Keratinocyte (primary cell): ENCODE measurements at regions not wholly inside any gene's neighbourhood (a gene's known extent, or its start where the extent isn't known, plus 50 kb on each side); places are given as distances from the start of the nearest gene placed in this dataset.

Experiments
- DNase-seq: peaks from one replicate; pipeline ENCODE4 v3.0.0-alpha.2; 2011; ENCODE audit warnings: low read depth, missing footprints, low spot score
- FAIRE-seq: peaks from 2 replicates; lab custom pipeline; 2011; peaks lifted over from hg19 to GRCh38; lab: Jason Lieb, UNC
- H2AFZ ChIP-seq: 2 replicates; pipeline ENCODE4 v1.6.0; 2012; ENCODE audit warnings: low read length, control low read depth, inconsistent platforms; ENCODE audit not compliant: control insufficient read depth
- H3K27ac ChIP-seq: 2 replicates; pipeline ENCODE4 v1.5.1; 2011; ENCODE audit warnings: low read length; ENCODE audit not compliant: control insufficient read depth, insufficient read depth
- H3K27me3 ChIP-seq: 3 replicates; pipeline ENCODE4 v1.6.0; 2011; ENCODE audit warnings: low read length; ENCODE audit not compliant: control insufficient read depth, insufficient read depth; ENCODE audit errors: extremely low read depth
- H3K36me3 ChIP-seq, 2 experiments: 2 replicates in 1 of 2; 3 replicates in 1 of 2; pipeline ENCODE4 v1.5.1; 2011; ENCODE audit warnings: low read length in 2 of 2, mild to moderate bottlenecking in 1 of 2; ENCODE audit not compliant: control insufficient read depth in 2 of 2, insufficient read depth in 2 of 2; ENCODE audit errors: extremely low read depth in 1 of 2
- H3K4me1 ChIP-seq: 3 replicates; pipeline ENCODE4 v1.5.1; 2011; ENCODE audit warnings: low read length; ENCODE audit not compliant: control insufficient read depth, insufficient read depth; ENCODE audit errors: extremely low read depth
- H3K4me2 ChIP-seq: 3 replicates; pipeline ENCODE4 v1.6.0; 2011; ENCODE audit warnings: low read depth, low read length; ENCODE audit not compliant: control insufficient read depth, insufficient read depth; ENCODE audit errors: extremely low read depth
- H3K4me3 ChIP-seq, 3 experiments: fragments of 200-600 bp in 1 of 3; sonication (generic) in 1 of 3; 2 replicates in 2 of 3; 3 replicates in 1 of 3; pipeline ENCODE4 v1.5.1; 2011 to 2016; ENCODE audit warnings: low read length in 3 of 3, mild to moderate bottlenecking in 3 of 3, control low read depth in 2 of 3, inconsistent platforms in 1 of 3, low read depth in 1 of 3, mixed read lengths in 1 of 3, mixed run types in 1 of 3, moderate library complexity in 1 of 3; ENCODE audit not compliant: control insufficient read depth in 2 of 3, insufficient read depth in 2 of 3; ENCODE audit errors: extremely low read depth in 1 of 3
- H3K79me2 ChIP-seq: 2 replicates; pipeline ENCODE4 v1.6.0; 2012; ENCODE audit warnings: low read length; ENCODE audit not compliant: control insufficient read depth, insufficient read depth
- H3K9ac ChIP-seq: 3 replicates; pipeline ENCODE4 v1.6.0; 2011; ENCODE audit warnings: low read length; ENCODE audit not compliant: control insufficient read depth, insufficient read depth; ENCODE audit errors: extremely low read depth
- H3K9me1 ChIP-seq: 3 replicates; pipeline ENCODE4 v1.6.0; 2011; ENCODE audit warnings: low read length; ENCODE audit not compliant: control insufficient read depth, insufficient read depth; ENCODE audit errors: extremely low read depth
- H3K9me3 ChIP-seq: 2 replicates; pipeline ENCODE4 v1.5.1; 2012; ENCODE audit warnings: low read depth, low read length; ENCODE audit not compliant: control insufficient read depth
- H4K20me1 ChIP-seq: 3 replicates; pipeline ENCODE4 v1.6.0; 2011; ENCODE audit warnings: low read length; ENCODE audit not compliant: control insufficient read depth, insufficient read depth; ENCODE audit errors: extremely low read depth
- CTCF ChIP-seq, 3 experiments: IDR thresholded peaks in 1 of 3; conservative IDR thresholded peaks in 1 of 3; optimal IDR thresholded peaks in 1 of 3; 2 replicates in 2 of 3; 3 replicates in 1 of 3; pipeline versions ENCODE3 to v1.5.1; 2011; ENCODE audit warnings: low read length in 3 of 3, mild to moderate bottlenecking in 3 of 3, moderate library complexity in 2 of 3, control low read depth in 1 of 3, inconsistent platforms in 1 of 3; ENCODE audit not compliant: insufficient read depth in 2 of 3; ENCODE audit errors: extremely low read depth in 1 of 3
- EZH2 ChIP-seq: IDR thresholded peaks from one replicate; pipeline ENCODE4 v1.6.1; 2012; ENCODE audit warnings: inconsistent platforms, mild to moderate bottlenecking, low read length, moderate library complexity
- dilution Hi-C: fragments of 300-500 bp; cut with MboI; formaldehyde crosslinking; loops from one replicate; pipeline ENCODE4 v1.7.0; 2020; ENCODE audit warnings: low sequenced_read_pairs; ENCODE audit not compliant: extremely low pct_ligation_motif_present

GRCh38 chr14:66078006-66078405 is 408.2 kb upstream of the CCDC196 start:
- DNase-seq, result no peak
- H3K4me3 ChIP-seq, result no peak overlapping the region
- no peak overlapping the region for H3K9ac ChIP-seq
- H3K4me1 ChIP-seq, result no peaks in the 10 kb centered on the region
- H3K9me3 ChIP-seq, result no peaks in the 10 kb centered on the region
- TF ChIP-seq CTCF (optimal IDR thresholded peaks at IDR 0.05 in 1 of 3, IDR thresholded peaks at IDR 0.05 in 1 of 3, conservative IDR thresholded peaks at IDR 0.05 in 1 of 3; ENCODE audit: extremely low read depth in 1 of 3, insufficient read depth in 2 of 3, low read length in 3 of 3), result no peak
- no peak for TF ChIP-seq EZH2
- no peaks in the 10 kb centered on the region for H3K36me3 ChIP-seq
- no peaks in the 10 kb centered on the region for H3K9me1 ChIP-seq
- FAIRE-seq, result no peak
- no peak overlapping the region for H3K4me2 ChIP-seq
- no peaks in the 10 kb centered on the region for H3K79me2 ChIP-seq
- H2AFZ ChIP-seq, result no peak overlapping the region
- no peak overlapping the region for H3K27ac ChIP-seq
- dilution Hi-C loops, result no loop called here
- H4K20me1 ChIP-seq, result no peaks in the 10 kb centered on the region
- no peaks in the 10 kb centered on the region for H3K27me3 ChIP-seq

GRCh38 chr14:66081594-66082376 is 404.4 kb upstream of the CCDC196 start:
- Histone ChIP-seq H3K9me1 (no peaks in the 10 kb centered on the region), H3K4me3 (no peak overlapping the region), H3K4me1 (no peaks in the 10 kb centered on the region), H4K20me1 (no peaks in the 10 kb centered on the region), H3K27ac (no peak overlapping the region), H3K27me3 (no peaks in the 10 kb centered on the region), H3K9ac (no peak overlapping the region), H3K36me3 (no peaks in the 10 kb centered on the region), H3K9me3 (no peaks in the 10 kb centered on the region), H2AFZ (no peak overlapping the region), H3K4me2 (no peak overlapping the region), H3K79me2 (no peaks in the 10 kb centered on the region)
- DNase-seq, result no peak
- no peak for FAIRE-seq
- dilution Hi-C loops, result no loop called here
- TF ChIP-seq EZH2 (no peak), CTCF (optimal IDR thresholded peaks at IDR 0.05 in 1 of 3, IDR thresholded peaks at IDR 0.05 in 1 of 3, conservative IDR thresholded peaks at IDR 0.05 in 1 of 3; ENCODE audit: extremely low read depth in 1 of 3, insufficient read depth in 2 of 3, low read length in 3 of 3) (no peak)
